ENCODE measurements at regions not wholly inside any gene's neighbourhood (a gene's known extent, or its start where the extent isn't known, plus 50 kb on each side); places are given as distances from the start of the nearest gene placed in this dataset.
"Not testable (repeated sequence)": the region's sequence is repeated elsewhere in the genome, so short reads cannot be mapped to it uniquely, and the experiment has no call there.

- DNase-seq (ENCODE audit: extremely low read depth in 1 of 11, low read depth in 9 of 11, low spot score in 4 of 11) = no peak
Measured at GRCh38 chr21:10464975-10465374, 56.4 kb upstream of the TPTE start.

- DNase-seq (ENCODE audit: extremely low read depth in 1 of 11, low read depth in 9 of 11, low spot score in 4 of 11) = not testable (repeated sequence)
Measured at GRCh38 chr21:10465524-10466110, 55.8 kb upstream of the TPTE start.

- DNase-seq (ENCODE audit: extremely low read depth in 1 of 11, low read depth in 9 of 11, low spot score in 4 of 11) = no peak
Measured at GRCh38 chr21:10466200-10466599, 55.2 kb upstream of the TPTE start.

Data from renal cortex interstitium (tissue), 11 donors.